ENCODE measurements at regions not wholly inside any gene's neighbourhood (a gene's known extent, or its start where the extent isn't known, plus 50 kb on each side); places are given as distances from the start of the nearest gene placed in this dataset.
"Not testable (repeated sequence)": the region's sequence is repeated elsewhere in the genome, so short reads cannot be mapped to it uniquely, and the experiment has no call there.

DNA sequence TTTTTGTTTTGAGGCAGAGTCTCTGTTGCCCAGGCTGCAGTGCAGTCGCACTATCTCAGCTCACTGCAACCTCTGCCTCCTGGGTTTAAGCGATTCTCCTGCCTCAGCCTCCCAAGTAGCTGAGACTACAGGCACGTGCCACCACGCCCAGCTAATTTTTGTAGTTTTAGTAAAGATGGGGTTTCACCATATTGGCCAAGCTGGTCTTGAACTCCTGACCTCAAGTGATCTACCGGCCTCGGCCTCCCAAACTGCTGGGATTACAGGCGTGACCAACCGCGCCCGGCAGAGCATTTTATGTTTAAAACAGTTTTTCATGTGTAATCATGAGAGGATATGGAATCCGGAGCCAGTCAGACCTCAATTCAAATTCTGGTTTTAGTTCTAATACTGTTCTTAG, 94.0 kb upstream of the CHD2 start:
- 0 out of 2 replicates have a peak, but pooled peaks have one; percentile 36 for TF ChIP-seq ZMYM3 (CRISPR knock-in tag; IDR thresholded peaks at IDR 0.05)
- TF ChIP-seq, protein P1, sequence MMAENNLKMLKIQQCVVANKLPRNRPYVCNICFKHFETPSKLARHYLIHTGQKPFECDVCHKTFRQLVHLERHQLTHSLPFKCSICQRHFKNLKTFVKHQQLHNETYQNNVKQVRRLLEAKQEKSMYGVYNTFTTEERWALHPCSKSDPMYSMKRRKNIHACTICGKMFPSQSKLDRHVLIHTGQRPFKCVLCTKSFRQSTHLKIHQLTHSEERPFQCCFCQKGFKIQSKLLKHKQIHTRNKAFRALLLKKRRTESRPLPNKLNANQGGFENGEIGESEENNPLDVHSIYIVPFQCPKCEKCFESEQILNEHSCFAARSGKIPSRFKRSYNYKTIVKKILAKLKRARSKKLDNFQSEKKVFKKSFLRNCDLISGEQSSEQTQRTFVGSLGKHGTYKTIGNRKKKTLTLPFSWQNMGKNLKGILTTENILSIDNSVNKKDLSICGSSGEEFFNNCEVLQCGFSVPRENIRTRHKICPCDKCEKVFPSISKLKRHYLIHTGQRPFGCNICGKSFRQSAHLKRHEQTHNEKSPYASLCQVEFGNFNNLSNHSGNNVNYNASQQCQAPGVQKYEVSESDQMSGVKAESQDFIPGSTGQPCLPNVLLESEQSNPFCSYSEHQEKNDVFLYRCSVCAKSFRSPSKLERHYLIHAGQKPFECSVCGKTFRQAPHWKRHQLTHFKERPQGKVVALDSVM (CRISPR knock-in tag; IDR thresholded peaks at IDR 0.05) = 0 out of 2 replicates have a peak, but pooled peaks have one; percentile 11
- Histone ChIP-seq H3K4me1 (ENCODE audit: insufficient read depth, low read length) (peaks cover 63% of the 10 kb centered on the region), H3K79me2 (ENCODE audit: insufficient read depth, low read length) (peaks cover 30% of the 10 kb centered on the region), H3K27ac (ENCODE audit: extremely low read length, insufficient read depth, low read length) (peak overlapping the region; percentile 90)
- POLR2A ChIA-PET = interaction anchor here (0.9 to 3.7 kb wide), 4 partner anchors 10 to 76 kb away, joined by 3 to 26 read pairs (median 5); no protein-coding TSS in a partner anchor
- FAIRE-seq; ATAC-seq; BruUV-seq (replicated peaks); H3K9me3 ChIP-seq (ENCODE audit: low read length); DNase-seq (ENCODE audit: low spot score); H3K4me2 ChIP-seq (ENCODE audit: low read depth, low read length); intact Hi-C loops (cut with micrococcal nuclease; ENCODE audit: unreplicated experiment); H3K4me3 ChIP-seq (replicated peaks in 1 of 3; ENCODE audit: insufficient read depth in 1 of 3, low read depth in 2 of 3, low read length in 3 of 3); H4K20me1 ChIP-seq (ENCODE audit: insufficient read depth, low read length); CTCF ChIA-PET (ENCODE audit: low intra/inter-chr PET ratio, low total read pairs); H3K9ac ChIP-seq (ENCODE audit: insufficient read depth, low read depth, low read length); H3K27me3 ChIP-seq (ENCODE audit: control insufficient read depth in 1 of 2, insufficient read depth in 2 of 2, low read length in 2 of 2); H3K36me3 ChIP-seq (replicated peaks in 1 of 2; ENCODE audit: control insufficient read depth in 1 of 2, insufficient read depth in 2 of 2, low read length in 2 of 2); H2AFZ ChIP-seq (ENCODE audit: low read length); in situ Hi-C loops (cut with HindIII; ENCODE audit: extremely low pct_ligation_motif_present, low pct_unique_long_range_greater_than_20kb): not testable (repeated sequence)
- 95% methylated on average over 11 of the region's 11 CpGs for WGBS (ENCODE audit: low lambda C conversion rate)

GRCh38 chr15:92806763-92807162, 93.4 kb upstream of the CHD2 start:
- Histone ChIP-seq H3K4me2 (ENCODE audit: low read depth, low read length) (no peak overlapping the region), H2AFZ (ENCODE audit: low read length) (no peak overlapping the region), H4K20me1 (ENCODE audit: insufficient read depth, low read length) (no peaks in the 10 kb centered on the region), H3K27me3 (ENCODE audit: control insufficient read depth in 1 of 2, insufficient read depth in 2 of 2, low read length in 2 of 2) (no peaks in the 10 kb centered on the region; a peak in 1 of 5 replicates), H3K27ac (ENCODE audit: extremely low read length, insufficient read depth, low read length) (no peak overlapping the region), H3K9me3 (ENCODE audit: low read length) (no peaks in the 10 kb centered on the region), H3K79me2 (ENCODE audit: insufficient read depth, low read length) (peaks cover 36% of the 10 kb centered on the region), H3K9ac (ENCODE audit: insufficient read depth, low read depth, low read length) (no peak overlapping the region), H3K4me1 (ENCODE audit: insufficient read depth, low read length) (peaks cover 63% of the 10 kb centered on the region), H3K36me3 (replicated peaks in 1 of 2; ENCODE audit: control insufficient read depth in 1 of 2, insufficient read depth in 2 of 2, low read length in 2 of 2) (no peaks in the 10 kb centered on the region), H3K4me3 (replicated peaks in 1 of 3; ENCODE audit: insufficient read depth in 1 of 3, low read depth in 2 of 3, low read length in 3 of 3) (no peak overlapping the region)
- CTCF ChIA-PET (ENCODE audit: low intra/inter-chr PET ratio, low total read pairs) = no interaction called here
- BruUV-seq (replicated peaks) = no TSS peak
- intact Hi-C loops (cut with micrococcal nuclease; ENCODE audit: unreplicated experiment) (no loop called here), in situ Hi-C loops (cut with HindIII; ENCODE audit: extremely low pct_ligation_motif_present, low pct_unique_long_range_greater_than_20kb) (no loop called here)
- DNase-seq (ENCODE audit: low spot score) = no peak
- ATAC-seq = no peak
- WGBS (ENCODE audit: low lambda C conversion rate) = 91% methylated on average over 17 of the region's 17 CpGs
- FAIRE-seq = no peak
- POLR2A ChIA-PET = interaction anchor here (3.7 to 5.4 kb wide), 3 partner anchors 11 to 109 kb away, joined by 26 to 122 read pairs (median 62); no protein-coding TSS in a partner anchor
- TF ChIP-seq KAT2B (IDR thresholded peaks at IDR 0.05; ENCODE audit: borderline replicate concordance, low read depth, low read length) (no peak), SP2 (CRISPR knock-in tag; IDR thresholded peaks at IDR 0.05) (no peak), ZSCAN30 (CRISPR knock-in tag; IDR thresholded peaks at IDR 0.05) (no peak), ZNF18 (CRISPR knock-in tag; IDR thresholded peaks at IDR 0.05; ENCODE audit: insufficient replicate concordance) (no peak), ZKSCAN1 (IDR thresholded peaks at IDR 0.05; ENCODE audit: low read length) (no peak), KLF11 (CRISPR knock-in tag; IDR thresholded peaks at IDR 0.05) (no peak), ZNF674 (CRISPR knock-in tag; IDR thresholded peaks at IDR 0.05; ENCODE audit: low read depth) (no peak), ZNF746 (CRISPR knock-in tag; IDR thresholded peaks at IDR 0.05) (no peak), ZNF160 (CRISPR knock-in tag; IDR thresholded peaks at IDR 0.05) (no peak)
- TF ChIP-seq, protein P2, sequence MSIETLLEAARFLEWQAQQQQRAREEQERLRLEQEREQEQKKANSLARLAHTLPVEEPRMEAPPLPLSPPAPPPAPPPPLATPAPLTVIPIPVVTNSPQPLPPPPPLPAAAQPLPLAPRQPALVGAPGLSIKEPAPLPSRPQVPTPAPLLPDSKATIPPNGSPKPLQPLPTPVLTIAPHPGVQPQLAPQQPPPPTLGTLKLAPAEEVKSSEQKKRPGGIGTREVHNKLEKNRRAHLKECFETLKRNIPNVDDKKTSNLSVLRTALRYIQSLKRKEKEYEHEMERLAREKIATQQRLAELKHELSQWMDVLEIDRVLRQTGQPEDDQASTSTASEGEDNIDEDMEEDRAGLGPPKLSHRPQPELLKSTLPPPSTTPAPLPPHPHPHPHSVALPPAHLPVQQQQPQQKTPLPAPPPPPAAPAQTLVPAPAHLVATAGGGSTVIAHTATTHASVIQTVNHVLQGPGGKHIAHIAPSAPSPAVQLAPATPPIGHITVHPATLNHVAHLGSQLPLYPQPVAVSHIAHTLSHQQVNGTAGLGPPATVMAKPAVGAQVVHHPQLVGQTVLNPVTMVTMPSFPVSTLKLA (IDR thresholded peaks at IDR 0.05) = no peak
- TF ChIP-seq, protein P3, sequence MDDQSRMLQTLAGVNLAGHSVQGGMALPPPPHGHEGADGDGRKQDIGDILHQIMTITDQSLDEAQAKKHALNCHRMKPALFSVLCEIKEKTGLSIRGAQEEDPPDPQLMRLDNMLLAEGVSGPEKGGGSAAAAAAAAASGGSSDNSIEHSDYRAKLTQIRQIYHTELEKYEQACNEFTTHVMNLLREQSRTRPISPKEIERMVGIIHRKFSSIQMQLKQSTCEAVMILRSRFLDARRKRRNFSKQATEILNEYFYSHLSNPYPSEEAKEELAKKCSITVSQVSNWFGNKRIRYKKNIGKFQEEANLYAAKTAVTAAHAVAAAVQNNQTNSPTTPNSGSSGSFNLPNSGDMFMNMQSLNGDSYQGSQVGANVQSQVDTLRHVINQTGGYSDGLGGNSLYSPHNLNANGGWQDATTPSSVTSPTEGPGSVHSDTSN (CRISPR knock-in tag; IDR thresholded peaks at IDR 0.05; ENCODE audit: borderline replicate concordance) = no peak
